HuH-7.5 (cell line): ENCODE measurements at regions not wholly inside any gene's neighbourhood (a gene's known extent, or its start where the extent isn't known, plus 50 kb on each side); places are given as distances from the start of the nearest gene placed in this dataset.
A peak's percentile ranks its signal among the peaks of the same experiment; 100 is the strongest.

Experiments
- DNase-seq: peaks from one replicate; pipeline ENCODE4 v3.0.0; 2011; ENCODE audit warnings: low spot score

- DNase-seq, result peak; percentile 45
Measured at GRCh38 chr2:43105586-43106558, 120.5 kb downstream of the ZFP36L2 start.

GRCh38 chr2:43104763-43105162 is 121.6 kb downstream of the ZFP36L2 start:
- no peak for DNase-seq

- no peak for DNase-seq
Measured at GRCh38 chr2:43104106-43104505, 122.3 kb downstream of the ZFP36L2 start.

- DNase-seq, result no peak
Measured at GRCh38 chr2:43103093-43103404, 123.4 kb downstream of the ZFP36L2 start.

GRCh38 chr2:43102366-43103092 is 123.9 kb downstream of the ZFP36L2 start:
- no peak for DNase-seq

GRCh38 chr2:43101751-43102150 is 124.7 kb downstream of the ZFP36L2 start:
- DNase-seq, result no peak

GRCh38 chr2:43100883-43101662 is 125.3 kb downstream of the ZFP36L2 start:
- peak; percentile 55 for DNase-seq

GRCh38 chr2:43100362-43100882 is 126.0 kb downstream of the ZFP36L2 start:
- no peak for DNase-seq

- no peak for DNase-seq
Measured at GRCh38 chr2:43099797-43100196, 126.6 kb downstream of the ZFP36L2 start.

- DNase-seq, result no peak
Measured at GRCh38 chr2:43098539-43098938, 127.9 kb downstream of the ZFP36L2 start.

- DNase-seq, result no peak
Measured at GRCh38 chr2:43097644-43098408, 128.6 kb downstream of the ZFP36L2 start.

- no peak for DNase-seq
Measured at GRCh38 chr2:43095533-43096295, 130.7 kb downstream of the ZFP36L2 start.

GRCh38 chr2:43092520-43093179 is 133.8 kb downstream of the ZFP36L2 start:
- DNase-seq, result no peak

GRCh38 chr2:43090317-43090716 is 136.1 kb downstream of the ZFP36L2 start:
- DNase-seq, result no peak

GRCh38 chr2:43088143-43089073 is 138.0 kb downstream of the ZFP36L2 start:
- no peak for DNase-seq

- DNase-seq, result no peak
Measured at GRCh38 chr2:43087413-43087812, 139.0 kb downstream of the ZFP36L2 start.

GRCh38 chr2:43086451-43087221 is 139.8 kb downstream of the ZFP36L2 start:
- DNase-seq, result no peak

- no peak for DNase-seq
Measured at GRCh38 chr2:43085929-43086328, 140.5 kb downstream of the ZFP36L2 start.
